ENCODE measurements at regions not wholly inside any gene's neighbourhood (a gene's known extent, or its start where the extent isn't known, plus 50 kb on each side); places are given as distances from the start of the nearest gene placed in this dataset.

DNA sequence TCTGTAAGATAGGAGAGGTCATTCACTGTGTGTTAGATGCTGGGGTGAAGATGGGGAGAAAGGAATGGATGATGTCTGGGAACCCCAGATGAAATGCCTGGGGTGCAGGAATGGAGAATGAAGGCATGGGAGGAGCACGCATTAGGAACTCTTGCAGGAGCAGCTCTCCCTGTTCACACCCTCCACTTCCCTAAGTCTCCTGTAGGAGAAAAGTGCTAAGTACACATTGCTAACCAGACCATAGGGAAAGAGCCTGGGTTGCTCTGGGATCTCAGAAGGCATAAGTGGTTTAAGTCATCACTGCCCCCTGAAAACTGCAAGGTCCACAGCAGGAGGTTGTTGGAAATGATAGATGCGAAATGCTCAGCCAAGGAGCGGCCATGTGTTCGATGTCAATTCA is 163.1 kb downstream of the SEC61B start:
- WGBS (ENCODE audit: insufficient coverage) = no CpG with 5 or more reads among the region's 4 CpGs
- H3K4me3 ChIP-seq (ENCODE audit: control insufficient read depth in 1 of 2, extremely low read depth in 1 of 2, low read length in 1 of 2) = no peak overlapping the region
- H3K36me3 ChIP-seq (ENCODE audit: control insufficient read depth in 2 of 2, extremely low read depth in 1 of 2, insufficient read depth in 1 of 2, low read length in 1 of 2) = no peaks in the 10 kb centered on the region
- Mint-ChIP-seq H3K4me1 (no peaks in the 10 kb centered on the region), H3K27me3 (peaks cover 12 to 14% of the 10 kb centered on the region in 2 donors), H3K27ac (no peak overlapping the region), H3K36me3 (no peaks in the 10 kb centered on the region), H3K9me3 (no peaks in the 10 kb centered on the region), H3K4me3 (no peak overlapping the region)
- H3K4me1 ChIP-seq (ENCODE audit: control insufficient read depth in 1 of 2, extremely low read depth in 1 of 2, insufficient read depth in 2 of 2, low read length in 2 of 2) = no peaks in the 10 kb centered on the region
- peaks cover 0 to 6% of the 10 kb centered on the region in 2 experiments for H3K27me3 ChIP-seq (replicated peaks in 1 of 2; ENCODE audit: control insufficient read depth in 2 of 2, extremely low read depth in 1 of 2, insufficient read depth in 2 of 2, low read length in 1 of 2)
- DNase-seq (no peak), ATAC-seq (replicated peaks in 1 of 4) (no peak)
- ChIA-PET POLR2A (no interaction called here), CTCF (no interaction called here)
- H3K27ac ChIP-seq (ENCODE audit: low read length) = no peak overlapping the region
- H3K9me3 ChIP-seq = no peaks in the 10 kb centered on the region

DNA sequence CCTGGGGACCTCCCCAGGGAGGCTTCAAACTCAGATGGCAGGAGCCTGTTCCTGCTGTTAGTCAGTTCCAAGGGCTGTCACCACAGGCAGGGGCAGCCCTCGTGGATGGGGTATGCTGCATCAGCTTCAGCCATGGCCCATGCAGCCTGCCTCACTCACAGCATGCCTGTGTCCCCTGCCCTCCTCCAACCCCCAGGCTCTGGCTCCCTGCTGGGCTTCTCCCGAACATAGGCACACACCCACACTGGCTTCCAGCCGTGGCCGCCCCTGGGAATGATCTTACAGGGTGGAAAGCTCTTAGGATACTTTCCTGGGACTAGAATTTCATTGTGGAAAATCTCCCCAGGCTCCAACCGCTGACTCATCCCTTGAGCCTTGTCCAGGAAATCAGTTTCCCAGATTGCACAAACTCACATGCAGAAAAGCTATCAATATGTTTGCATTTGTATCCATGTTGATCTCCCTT is 163.8 kb downstream of the SEC61B start:
- Mint-ChIP-seq H3K4me3 (no peak overlapping the region), H3K27me3 (peaks cover 10 to 14% of the 10 kb centered on the region in 2 donors), H3K4me1 (no peaks in the 10 kb centered on the region), H3K9me3 (no peaks in the 10 kb centered on the region), H3K36me3 (no peaks in the 10 kb centered on the region), H3K27ac (no peak overlapping the region)
- ChIA-PET CTCF (no interaction called here), POLR2A (interaction anchor here in 1 of 2 donors (0.6 kb wide), 1 partner anchor 1024 kb away, joined by 3 read pairs; no protein-coding TSS in a partner anchor)
- no peaks in the 10 kb centered on the region for H3K4me1 ChIP-seq (ENCODE audit: control insufficient read depth in 1 of 2, extremely low read depth in 1 of 2, insufficient read depth in 2 of 2, low read length in 2 of 2)
- H3K27me3 ChIP-seq (replicated peaks in 1 of 2; ENCODE audit: control insufficient read depth in 2 of 2, extremely low read depth in 1 of 2, insufficient read depth in 2 of 2, low read length in 1 of 2) = peaks cover 0 to 6% of the 10 kb centered on the region in 2 experiments
- DNase-seq (no peak), ATAC-seq (replicated peaks in 1 of 4) (no peak)
- WGBS (ENCODE audit: insufficient coverage) = 38% methylated on average over 2 of the region's 5 CpGs
- H3K27ac ChIP-seq (ENCODE audit: low read length) = no peak overlapping the region
- H3K4me3 ChIP-seq (ENCODE audit: control insufficient read depth in 1 of 2, extremely low read depth in 1 of 2, low read length in 1 of 2) = no peak overlapping the region
- no peaks in the 10 kb centered on the region for H3K9me3 ChIP-seq
- no peaks in the 10 kb centered on the region for H3K36me3 ChIP-seq (ENCODE audit: control insufficient read depth in 2 of 2, extremely low read depth in 1 of 2, insufficient read depth in 1 of 2, low read length in 1 of 2)

- H3K4me3 Mint-ChIP-seq = no peak overlapping the region
- ATAC-seq (replicated peaks in 1 of 4) (no peak), DNase-seq (no peak)
- H3K27ac ChIP-seq (ENCODE audit: low read length) = no peak overlapping the region
- WGBS (ENCODE audit: insufficient coverage) = no CpG with 5 or more reads among the region's 2 CpGs
- no peaks in the 10 kb centered on the region for H3K4me1 Mint-ChIP-seq
- H3K4me3 ChIP-seq (ENCODE audit: control insufficient read depth in 1 of 2, extremely low read depth in 1 of 2, low read length in 1 of 2) = no peak overlapping the region
- H3K9me3 ChIP-seq = no peaks in the 10 kb centered on the region
- H3K36me3 Mint-ChIP-seq = no peaks in the 10 kb centered on the region
- H3K27ac Mint-ChIP-seq = no peak overlapping the region
- no peaks in the 10 kb centered on the region for H3K4me1 ChIP-seq (ENCODE audit: control insufficient read depth in 1 of 2, extremely low read depth in 1 of 2, insufficient read depth in 2 of 2, low read length in 2 of 2)
- H3K27me3 ChIP-seq (replicated peaks in 1 of 2; ENCODE audit: control insufficient read depth in 2 of 2, extremely low read depth in 1 of 2, insufficient read depth in 2 of 2, low read length in 1 of 2) = peaks cover 0 to 6% of the 10 kb centered on the region in 2 experiments
- POLR2A ChIA-PET = no interaction called here
- no peaks in the 10 kb centered on the region for H3K36me3 ChIP-seq (ENCODE audit: control insufficient read depth in 2 of 2, extremely low read depth in 1 of 2, insufficient read depth in 1 of 2, low read length in 1 of 2)
- H3K9me3 Mint-ChIP-seq = no peaks in the 10 kb centered on the region
- H3K27me3 Mint-ChIP-seq = peaks cover 9 to 10% of the 10 kb centered on the region in 2 donors
- CTCF ChIA-PET = interaction anchor here in 1 of 2 donors (0.7 kb wide), 1 partner anchor 173 kb away, joined by 4 read pairs; no protein-coding TSS in a partner anchor
Measured at GRCh38 chr9:99387431-99387830, 165.3 kb downstream of the SEC61B start.

GRCh38 chr9:99389087-99390033 is 167.3 kb downstream of the SEC61B start:
- Mint-ChIP-seq H3K4me1 (no peaks in the 10 kb centered on the region), H3K36me3 (no peaks in the 10 kb centered on the region), H3K27ac (no peak overlapping the region), H3K9me3 (no peaks in the 10 kb centered on the region), H3K27me3 (peaks cover 1 to 6% of the 10 kb centered on the region in 2 donors), H3K4me3 (no peak overlapping the region)
- H3K4me1 ChIP-seq (ENCODE audit: control insufficient read depth in 1 of 2, extremely low read depth in 1 of 2, insufficient read depth in 2 of 2, low read length in 2 of 2) = no peaks in the 10 kb centered on the region
- ATAC-seq (replicated peaks in 1 of 4) = no peak
- H3K27me3 ChIP-seq (replicated peaks in 1 of 2; ENCODE audit: control insufficient read depth in 2 of 2, extremely low read depth in 1 of 2, insufficient read depth in 2 of 2, low read length in 1 of 2) = peaks cover 0 to 7% of the 10 kb centered on the region in 2 experiments
- POLR2A ChIA-PET = no interaction called here
- H3K27ac ChIP-seq (ENCODE audit: low read length) = no peak overlapping the region
- H3K36me3 ChIP-seq (ENCODE audit: control insufficient read depth in 2 of 2, extremely low read depth in 1 of 2, insufficient read depth in 1 of 2, low read length in 1 of 2) = no peaks in the 10 kb centered on the region
- H3K4me3 ChIP-seq (ENCODE audit: control insufficient read depth in 1 of 2, extremely low read depth in 1 of 2, low read length in 1 of 2) = no peak overlapping the region
- no peak for DNase-seq
- CTCF ChIA-PET = no interaction called here
- 87% methylated on average over 5 of the region's 10 CpGs for WGBS (ENCODE audit: insufficient coverage)
- H3K9me3 ChIP-seq = no peaks in the 10 kb centered on the region

DNA sequence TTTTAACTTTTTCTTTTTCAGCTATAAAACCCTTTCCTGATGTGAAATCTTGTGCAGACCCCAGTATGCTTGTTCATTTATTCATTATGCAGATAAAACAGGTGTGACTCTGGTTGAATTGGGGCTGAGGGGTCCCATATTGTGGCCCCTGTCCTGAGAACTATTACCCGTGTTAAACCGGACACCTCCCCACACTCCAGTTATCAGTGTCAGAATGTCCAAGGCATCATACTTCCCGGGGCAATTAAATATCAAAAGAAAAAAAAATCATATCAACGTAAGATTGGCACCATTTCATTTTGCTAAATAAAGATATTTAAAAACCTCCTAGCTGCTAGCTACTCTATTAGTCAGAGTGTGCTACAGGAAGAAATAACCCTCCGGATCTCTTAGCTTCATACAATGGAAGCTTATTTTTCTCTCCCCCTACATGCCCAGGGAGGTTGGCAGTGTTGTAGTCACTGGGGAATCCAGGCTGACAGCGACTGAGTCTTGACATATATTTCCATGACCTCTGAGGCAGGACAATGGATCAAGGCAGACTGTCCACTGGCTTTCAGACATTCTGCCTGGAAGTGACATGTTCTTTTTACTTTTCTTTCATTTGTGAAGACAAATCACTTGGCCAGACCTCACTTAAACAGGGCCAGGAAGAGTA is 170.0 kb downstream of the SEC61B start:
- Mint-ChIP-seq H3K4me3 (no peak overlapping the region), H3K36me3 (no peaks in the 10 kb centered on the region), H3K9me3 (no peaks in the 10 kb centered on the region), H3K27ac (no peak overlapping the region), H3K4me1 (no peaks in the 10 kb centered on the region), H3K27me3 (no peaks in the 10 kb centered on the region)
- Histone ChIP-seq H3K4me3 (ENCODE audit: control insufficient read depth in 1 of 2, extremely low read depth in 1 of 2, low read length in 1 of 2) (no peak overlapping the region), H3K27ac (ENCODE audit: low read length) (no peak overlapping the region), H3K36me3 (ENCODE audit: control insufficient read depth in 2 of 2, extremely low read depth in 1 of 2, insufficient read depth in 1 of 2, low read length in 1 of 2) (no peaks in the 10 kb centered on the region), H3K27me3 (replicated peaks in 1 of 2; ENCODE audit: control insufficient read depth in 2 of 2, extremely low read depth in 1 of 2, insufficient read depth in 2 of 2, low read length in 1 of 2) (peaks cover 0 to 5% of the 10 kb centered on the region in 2 experiments), H3K4me1 (ENCODE audit: control insufficient read depth in 1 of 2, extremely low read depth in 1 of 2, insufficient read depth in 2 of 2, low read length in 2 of 2) (no peaks in the 10 kb centered on the region), H3K9me3 (no peaks in the 10 kb centered on the region)
- POLR2A ChIA-PET = no interaction called here
- DNase-seq (no peak), ATAC-seq (replicated peaks in 1 of 4) (no peak)
- WGBS (ENCODE audit: insufficient coverage) = no CpG with 5 or more reads among the region's 6 CpGs
- CTCF ChIA-PET = interaction anchor here in 1 of 2 donors (1.1 kb wide), 1 partner anchor 258 kb away, joined by 3 read pairs; no protein-coding TSS in a partner anchor

DNA sequence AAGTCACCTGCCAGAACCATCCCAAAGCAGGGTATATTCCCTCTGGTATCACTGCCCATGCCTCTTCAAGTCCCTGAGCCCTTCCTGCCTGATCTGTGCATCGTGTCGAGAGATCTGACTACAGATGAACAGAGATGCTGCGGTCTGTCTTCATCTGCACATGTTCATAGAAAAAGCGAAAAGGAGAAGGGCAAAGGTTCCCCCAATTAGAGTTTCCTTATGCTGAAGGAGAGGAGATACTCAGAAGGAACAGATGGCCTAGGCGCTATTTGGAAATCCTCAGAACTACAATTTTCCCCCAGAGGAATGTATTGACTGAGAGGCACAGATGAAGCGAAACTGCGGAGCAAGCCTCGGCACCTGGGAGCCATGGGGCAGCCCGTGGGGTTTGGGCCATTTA is 170.9 kb downstream of the SEC61B start:
- 71% methylated on average over 1 of the region's 9 CpGs for WGBS (ENCODE audit: insufficient coverage)
- no peak for ATAC-seq (replicated peaks in 1 of 4)
- Mint-ChIP-seq H3K9me3 (no peaks in the 10 kb centered on the region), H3K27me3 (no peaks in the 10 kb centered on the region), H3K4me1 (no peaks in the 10 kb centered on the region), H3K27ac (no peak overlapping the region), H3K4me3 (no peak overlapping the region), H3K36me3 (no peaks in the 10 kb centered on the region)
- no peak overlapping the region for H3K4me3 ChIP-seq (ENCODE audit: control insufficient read depth in 1 of 2, extremely low read depth in 1 of 2, low read length in 1 of 2)
- H3K27ac ChIP-seq (ENCODE audit: low read length) = no peak overlapping the region
- ChIA-PET CTCF (interaction anchor here in 1 of 2 donors (1.1 kb wide), 1 partner anchor 257 kb away, joined by 3 read pairs; no protein-coding TSS in a partner anchor), POLR2A (no interaction called here)
- H3K4me1 ChIP-seq (ENCODE audit: control insufficient read depth in 1 of 2, extremely low read depth in 1 of 2, insufficient read depth in 2 of 2, low read length in 2 of 2) = no peaks in the 10 kb centered on the region
- H3K36me3 ChIP-seq (ENCODE audit: control insufficient read depth in 2 of 2, extremely low read depth in 1 of 2, insufficient read depth in 1 of 2, low read length in 1 of 2) = no peaks in the 10 kb centered on the region
- peaks cover 0 to 5% of the 10 kb centered on the region in 2 experiments for H3K27me3 ChIP-seq (replicated peaks in 1 of 2; ENCODE audit: control insufficient read depth in 2 of 2, extremely low read depth in 1 of 2, insufficient read depth in 2 of 2, low read length in 1 of 2)
- no peak for DNase-seq
- H3K9me3 ChIP-seq = no peaks in the 10 kb centered on the region
